H9 (cell line): ENCODE measurements at regions not wholly inside any gene's neighbourhood (a gene's known extent, or its start where the extent isn't known, plus 50 kb on each side); places are given as distances from the start of the nearest gene placed in this dataset.

Experiments
- DNase-seq: peaks from one replicate; pipeline ENCODE4 v3.0.0-alpha.2; 2017
- H2AFZ ChIP-seq: one replicate; pipeline ENCODE4 v1.6.1; 2013; ENCODE audit warnings: mild to moderate bottlenecking, low read length, control low read depth, moderate library complexity
- H2AK5ac ChIP-seq: 2 replicates; pipeline ENCODE4 v1.6.1; 2013; ENCODE audit warnings: low read length, control low read depth, mixed read lengths; ENCODE audit not compliant: insufficient read length
- H2BK120ac ChIP-seq: one replicate; pipeline ENCODE4 v1.6.1; 2013; ENCODE audit warnings: low read depth, mild to moderate bottlenecking, low read length, control low read depth, inconsistent platforms; ENCODE audit not compliant: poor library complexity, severe bottlenecking
- H2BK12ac ChIP-seq: 2 replicates; pipeline ENCODE4 v1.6.1; 2013; ENCODE audit warnings: low read length, control low read depth, mixed read lengths, low read depth; ENCODE audit not compliant: insufficient read length
- H2BK15ac ChIP-seq: 2 replicates; pipeline ENCODE4 v1.6.1; 2013; ENCODE audit warnings: low read depth, low read length, control low read depth
- H2BK20ac ChIP-seq: one replicate; pipeline ENCODE4 v1.6.1; 2013; ENCODE audit warnings: low read depth, mild to moderate bottlenecking, low read length, control low read depth, inconsistent platforms; ENCODE audit not compliant: poor library complexity, severe bottlenecking
- H2BK5ac ChIP-seq: 2 replicates; pipeline ENCODE4 v1.6.1; 2013; ENCODE audit warnings: low read length, control low read depth, mixed read lengths; ENCODE audit not compliant: insufficient read length
- H3K14ac ChIP-seq: 2 replicates; pipeline ENCODE4 v1.6.1; 2013; ENCODE audit warnings: low read length, control low read depth; ENCODE audit not compliant: insufficient read depth
- H3K18ac ChIP-seq: 2 replicates; pipeline ENCODE4 v1.6.1; 2013; ENCODE audit warnings: low read depth, mild to moderate bottlenecking, mixed read lengths, low read length, control low read depth; ENCODE audit not compliant: insufficient read length
- H3K23ac ChIP-seq: 2 replicates; pipeline ENCODE4 v1.6.1; 2013; ENCODE audit warnings: low read length, control low read depth, mixed read lengths, low read depth; ENCODE audit not compliant: insufficient read length
- H3K23me2 ChIP-seq: 2 replicates; pipeline ENCODE4 v1.6.1; 2013; ENCODE audit warnings: low read depth, mild to moderate bottlenecking, mixed read lengths, low read length, control low read depth; ENCODE audit not compliant: insufficient read length, poor library complexity, severe bottlenecking
- H3K27ac ChIP-seq: 2 replicates; pipeline ENCODE4 v1.5.1; 2013; ENCODE audit warnings: low read length, control low read depth, mixed read lengths, low read depth; ENCODE audit not compliant: insufficient read length
- H3K27me3 ChIP-seq: 2 replicates; pipeline ENCODE4 v1.6.1; 2013; ENCODE audit warnings: low read length, control low read depth, inconsistent platforms; ENCODE audit not compliant: insufficient read depth
- H3K4ac ChIP-seq: 2 replicates; pipeline ENCODE4 v1.6.1; 2013; ENCODE audit warnings: low read depth, mild to moderate bottlenecking, control low read depth, inconsistent platforms, low read length, moderate library complexity
- H3K4me1 ChIP-seq: 2 replicates; pipeline ENCODE4 v1.6.1; 2013; ENCODE audit warnings: low read length, control low read depth, inconsistent platforms; ENCODE audit not compliant: insufficient read depth
- H3K4me2 ChIP-seq: 2 replicates; pipeline ENCODE4 v1.6.1; 2013; ENCODE audit warnings: low read length, control low read depth, mixed read lengths; ENCODE audit not compliant: insufficient read length, insufficient read depth
- H3K56ac ChIP-seq: 2 replicates; pipeline ENCODE4 v1.6.1; 2013; ENCODE audit warnings: low read depth, mild to moderate bottlenecking, mixed read lengths, low read length, control low read depth; ENCODE audit not compliant: insufficient read length
- H3K79me1 ChIP-seq: 2 replicates; pipeline ENCODE4 v1.6.1; 2013; ENCODE audit warnings: low read depth, mild to moderate bottlenecking, moderate library complexity, low read length, control low read depth, inconsistent platforms; ENCODE audit not compliant: insufficient read depth, poor library complexity, severe bottlenecking
- H3K79me2 ChIP-seq: 2 replicates; pipeline ENCODE4 v1.6.1; 2013; ENCODE audit warnings: low read length, control low read depth, inconsistent platforms; ENCODE audit not compliant: insufficient read depth
- H3K9ac ChIP-seq: 2 replicates; pipeline ENCODE4 v1.6.1; 2013; ENCODE audit warnings: low read length, control low read depth, mixed read lengths; ENCODE audit not compliant: insufficient read length; ENCODE audit errors: extremely low read depth
- H3K9me3 ChIP-seq: one replicate; pipeline ENCODE4 v1.6.1; 2013; ENCODE audit warnings: low read depth, low read length, inconsistent platforms; ENCODE audit not compliant: control insufficient read depth
- H3T11ph ChIP-seq: one replicate; pipeline ENCODE4 v1.6.1; 2013; ENCODE audit warnings: mild to moderate bottlenecking, low read length, control low read depth, inconsistent platforms
- H4K20me1 ChIP-seq: one replicate; pipeline ENCODE4 v1.6.1; 2013; ENCODE audit not compliant: control insufficient read depth, insufficient read length, insufficient read depth
- H4K5ac ChIP-seq: 2 replicates; pipeline ENCODE4 v1.6.1; 2013; ENCODE audit warnings: low read depth, mild to moderate bottlenecking, mixed read lengths, low read length, control low read depth; ENCODE audit not compliant: insufficient read length
- H4K8ac ChIP-seq: replicated peaks from 2 replicates; pipeline ENCODE4 v1.6.1; 2013; ENCODE audit warnings: low read length, control low read depth, mixed read lengths, low read depth; ENCODE audit not compliant: insufficient read length
- H4K91ac ChIP-seq: 2 replicates; pipeline ENCODE4 v1.6.1; 2013; ENCODE audit warnings: low read depth, mild to moderate bottlenecking, moderate library complexity, mixed read lengths, low read length, control low read depth; ENCODE audit not compliant: insufficient read length
- H3K27ac Mint-ChIP-seq, 3 experiments: 2 replicates in 2 of 3; 3 replicates in 1 of 3; pipeline ENCODE4 v1.8.0; 2020 to 2021; ENCODE audit warnings: mixed read lengths in 3 of 3, mild to moderate bottlenecking in 1 of 3, moderate library complexity in 1 of 3
- H3K27me3 Mint-ChIP-seq: 2 replicates; pipeline ENCODE4 v1.8.0; 2021; ENCODE audit warnings: low read depth, mild to moderate bottlenecking, moderate library complexity, mixed read lengths
- H3K36me3 Mint-ChIP-seq, 3 experiments: 2 replicates in 2 of 3; 3 replicates in 1 of 3; pipeline ENCODE4 v1.8.0; 2020 to 2021; ENCODE audit warnings: low read depth in 3 of 3, mixed read lengths in 3 of 3; ENCODE audit not compliant: insufficient read depth in 1 of 3
- H3K4me1 Mint-ChIP-seq, 2 experiments: 2 replicates each; pipeline ENCODE4 v1.8.0; 2020; ENCODE audit warnings: mixed read lengths in 2 of 2
- H3K4me3 Mint-ChIP-seq, 2 experiments: 2 replicates in 1 of 2; 3 replicates in 1 of 2; pipeline ENCODE4 v1.8.0; 2020 to 2021; ENCODE audit warnings: mild to moderate bottlenecking in 2 of 2, mixed read lengths in 2 of 2, moderate library complexity in 1 of 2
- H3K9me3 Mint-ChIP-seq, 2 experiments: 2 replicates in 1 of 2; 3 replicates in 1 of 2; pipeline ENCODE4 v1.8.0; 2020; ENCODE audit warnings: mild to moderate bottlenecking in 2 of 2, mixed read lengths in 2 of 2, moderate library complexity in 1 of 2
- WGBS: extraction: QIAGEN DNeasy Blood & Tissue Kit; methylation state at CpG from one replicate; pipeline ENCODE4 v1.1.7; 2013; ENCODE audit warnings: missing lambda C conversion rate, low lambda C conversion rate, mixed read lengths; ENCODE audit not compliant: insufficient read length; ENCODE audit errors: extremely low coverage; 5-methylcytosine and 5-hydroxymethylcytosine counted together
- TF ChIP-seq, protein P1 (sequence below): fragments of 200-600 bp; sonication (generic); conservative IDR thresholded peaks from 3 replicates; pipeline ENCODE4 v1.8.0; 2021; ENCODE audit warnings: antibody characterized with exemption, mild to moderate bottlenecking

- no peak overlapping the region for H2BK5ac ChIP-seq
- H2BK120ac ChIP-seq = no peak overlapping the region
- no peaks in the 10 kb centered on the region for H3K23me2 ChIP-seq
- no peak overlapping the region for H3K4me2 ChIP-seq
- H3K4ac ChIP-seq = no peak overlapping the region
- H3T11ph ChIP-seq = no peak overlapping the region
- Mint-ChIP-seq H3K4me3 (no peak overlapping the region), H3K4me1 (peaks cover 0 to 7% of the 10 kb centered on the region in 2 experiments; a peak in 3 of 4 replicates), H3K36me3 (no peaks in the 10 kb centered on the region), H3K27ac (no peak overlapping the region), H3K27me3 (peaks cover 16% of the 10 kb centered on the region), H3K9me3 (no peaks in the 10 kb centered on the region; a peak in 1 of 5 replicates)
- no peak overlapping the region for H3K27ac ChIP-seq
- no peak overlapping the region for H4K5ac ChIP-seq
- no peak overlapping the region for H3K18ac ChIP-seq
- no peaks in the 10 kb centered on the region for H4K20me1 ChIP-seq
- no peaks in the 10 kb centered on the region for H3K79me2 ChIP-seq
- TF ChIP-seq, protein P1, sequence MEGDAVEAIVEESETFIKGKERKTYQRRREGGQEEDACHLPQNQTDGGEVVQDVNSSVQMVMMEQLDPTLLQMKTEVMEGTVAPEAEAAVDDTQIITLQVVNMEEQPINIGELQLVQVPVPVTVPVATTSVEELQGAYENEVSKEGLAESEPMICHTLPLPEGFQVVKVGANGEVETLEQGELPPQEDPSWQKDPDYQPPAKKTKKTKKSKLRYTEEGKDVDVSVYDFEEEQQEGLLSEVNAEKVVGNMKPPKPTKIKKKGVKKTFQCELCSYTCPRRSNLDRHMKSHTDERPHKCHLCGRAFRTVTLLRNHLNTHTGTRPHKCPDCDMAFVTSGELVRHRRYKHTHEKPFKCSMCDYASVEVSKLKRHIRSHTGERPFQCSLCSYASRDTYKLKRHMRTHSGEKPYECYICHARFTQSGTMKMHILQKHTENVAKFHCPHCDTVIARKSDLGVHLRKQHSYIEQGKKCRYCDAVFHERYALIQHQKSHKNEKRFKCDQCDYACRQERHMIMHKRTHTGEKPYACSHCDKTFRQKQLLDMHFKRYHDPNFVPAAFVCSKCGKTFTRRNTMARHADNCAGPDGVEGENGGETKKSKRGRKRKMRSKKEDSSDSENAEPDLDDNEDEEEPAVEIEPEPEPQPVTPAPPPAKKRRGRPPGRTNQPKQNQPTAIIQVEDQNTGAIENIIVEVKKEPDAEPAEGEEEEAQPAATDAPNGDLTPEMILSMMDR = no peak
- no peak overlapping the region for H3K9ac ChIP-seq
- WGBS = no CpG with 5 or more reads among the region's 4 CpGs
- H2BK20ac ChIP-seq = no peak overlapping the region
- no peak overlapping the region for H2BK15ac ChIP-seq
- no peak overlapping the region for H4K91ac ChIP-seq
- H3K14ac ChIP-seq = no peak overlapping the region
- H4K8ac ChIP-seq = no peak overlapping the region
- H2BK12ac ChIP-seq = no peak overlapping the region
- no peaks in the 10 kb centered on the region for H3K79me1 ChIP-seq
- no peak overlapping the region for H3K56ac ChIP-seq
- H3K27me3 ChIP-seq = no peaks in the 10 kb centered on the region
- H2AK5ac ChIP-seq = no peak overlapping the region
- no peaks in the 10 kb centered on the region for H3K9me3 ChIP-seq
- H3K4me1 ChIP-seq = no peaks in the 10 kb centered on the region
- no peak overlapping the region for H2AFZ ChIP-seq
- H3K23ac ChIP-seq = no peak overlapping the region
- no peak for DNase-seq
Observed at GRCh38 chr2:240245184-240245583, 104.7 kb upstream of the OTOS start.
